ENCODE measurements at regions not wholly inside any gene's neighbourhood (a gene's known extent, or its start where the extent isn't known, plus 50 kb on each side); places are given as distances from the start of the nearest gene placed in this dataset.

DNA sequence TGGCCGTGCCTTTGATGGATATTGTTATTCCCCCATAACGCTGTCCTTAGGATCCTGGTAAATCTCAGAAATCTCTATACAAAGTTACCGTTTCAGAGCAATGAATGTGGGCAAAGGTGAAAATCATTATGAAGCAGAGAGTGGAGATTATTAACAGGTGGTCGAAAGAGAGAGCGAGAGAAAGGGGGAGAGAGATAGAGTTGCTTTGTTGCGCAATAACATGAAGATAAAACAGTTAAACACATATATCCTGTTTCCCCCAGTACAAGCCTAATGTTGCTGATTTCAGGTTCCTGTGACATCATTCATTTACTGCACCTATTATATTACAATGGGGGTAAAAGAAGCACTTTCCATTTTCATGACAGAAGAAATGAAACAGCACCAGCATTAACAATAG, 535.4 kb upstream of the RBFOX1 start:
- Histone ChIP-seq H3K27me3 (ENCODE audit: control insufficient read depth, insufficient read depth, low read length) (no peaks in the 10 kb centered on the region), H3K36me3 (ENCODE audit: control insufficient read depth, insufficient read depth, low read length) (no peaks in the 10 kb centered on the region), H3K9me3 (ENCODE audit: control insufficient read depth, insufficient read depth, low read length) (peaks cover 11% of the 10 kb centered on the region), H2AK9ac (replicated peaks; ENCODE audit: low read depth, low read length, poor library complexity) (no peak overlapping the region), H2BK120ac (ENCODE audit: low read depth, low read length) (no peak overlapping the region), H2AK5ac (ENCODE audit: low read depth, low read length) (no peak overlapping the region), H4K20me1 (ENCODE audit: insufficient read depth, low read length) (no peaks in the 10 kb centered on the region), H2BK20ac (ENCODE audit: low read depth, low read length) (no peak overlapping the region), H3K23ac (ENCODE audit: low read depth, low read length) (no peak overlapping the region), H2BK5ac (ENCODE audit: low read depth, low read length, poor library complexity, severe bottlenecking) (no peak overlapping the region), H3K4me1 (ENCODE audit: control insufficient read depth, insufficient read depth, low read length) (no peaks in the 10 kb centered on the region), H3K79me1 (ENCODE audit: low read depth in 1 of 2, low read length in 2 of 2) (no peaks in the 10 kb centered on the region), H4K8ac (ENCODE audit: low read depth in 2 of 2, low read length in 2 of 2) (no peak overlapping the region), H3K27ac (ENCODE audit: insufficient read depth, low read length) (no peak overlapping the region), H3K18ac (ENCODE audit: low read depth, low read length) (no peak overlapping the region), H3K4me3 (ENCODE audit: insufficient read depth, low read depth, low read length) (no peak overlapping the region), H3K56ac (ENCODE audit: extremely low read depth, insufficient read depth, low read length) (no peak overlapping the region), H4K5ac (ENCODE audit: low read depth, low read length) (no peak overlapping the region), H3K9me1 (ENCODE audit: insufficient read depth, low read length) (no peaks in the 10 kb centered on the region), H3K9ac (ENCODE audit: low read depth, low read length) (no peak overlapping the region), H2AFZ (replicated peaks; ENCODE audit: low read length, poor library complexity) (no peak overlapping the region), H4K91ac (ENCODE audit: insufficient read depth, low read depth, low read length) (no peak overlapping the region), H3K4ac (ENCODE audit: low read depth, low read length) (no peak overlapping the region), H2BK15ac (ENCODE audit: low read depth, low read length) (no peak overlapping the region), H3K14ac (replicated peaks; ENCODE audit: low read depth, low read length) (no peak overlapping the region), H3K4me2 (ENCODE audit: low read depth, low read length) (no peak overlapping the region)
- intact Hi-C loops (cut with micrococcal nuclease): no loop called here
- ATAC-seq (ENCODE audit: low read depth) (no peak), DNase-seq (no peak)
- CTCF ChIA-PET: no interaction called here
- no TSS peak for BruUV-seq (replicated peaks)
- no CpG with 5 or more reads among the region's 6 CpGs for WGBS, 2 experiments (ENCODE audit: extremely low coverage in 2 of 2, insufficient read length in 1 of 2)
- in situ Hi-C loops (cut with MboI; ENCODE audit: low sequenced_read_pairs): no loop called here
- POLR2A ChIA-PET (ENCODE audit: unreplicated experiment): no interaction called here
- TF ChIP-seq BHLHE40 (IDR thresholded peaks at IDR 0.05; ENCODE audit: low read depth, low read length): no peak
- TF ChIP-seq CEBPB (IDR thresholded peaks at IDR 0.05; ENCODE audit: low read depth, low read length): peak; percentile 87
- dilution Hi-C loops (cut with HindIII; ENCODE audit: low sequenced_read_pairs, unreplicated experiment): no loop called here
